ENCODE measurements at regions not wholly inside any gene's neighbourhood (a gene's known extent, or its start where the extent isn't known, plus 50 kb on each side); places are given as distances from the start of the nearest gene placed in this dataset.
"Not testable (repeated sequence)": the region's sequence is repeated elsewhere in the genome, so short reads cannot be mapped to it uniquely, and the experiment has no call there.

DNA sequence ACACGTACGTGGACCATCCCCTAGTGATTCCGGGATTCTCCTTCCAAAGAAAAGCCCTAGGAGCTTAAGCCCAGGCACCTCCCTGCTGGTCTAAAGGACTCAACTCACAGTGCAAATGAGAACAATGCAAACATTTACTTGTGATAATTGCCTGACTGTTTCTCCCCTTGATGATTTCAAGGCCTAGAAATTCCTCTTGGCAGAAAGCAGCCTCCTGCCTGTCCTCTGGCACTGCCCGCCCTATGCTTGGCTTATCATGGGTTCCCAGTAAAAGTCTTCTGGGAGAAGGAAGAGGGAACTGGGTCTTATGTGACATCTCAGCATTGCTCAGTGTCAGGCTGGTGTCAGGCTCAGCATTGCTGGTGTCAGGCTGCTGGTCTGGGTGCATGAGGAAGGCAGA is 351.8 kb downstream of the SHANK2 start (continued):
- TF ChIP-seq KAT7 (CRISPR knock-in tag; IDR thresholded peaks at IDR 0.05; ENCODE audit: borderline replicate concordance) = no peak
- no peak for TF ChIP-seq HDAC8 (tag; IDR thresholded peaks at IDR 0.05)
- TF ChIP-seq CHD4 (IDR thresholded peaks at IDR 0.05; ENCODE audit: insufficient read depth, insufficient replicate concordance, low read depth, low read length, poor library complexity, severe bottlenecking) = no peak
- no peak for TF ChIP-seq ADNP (tag; IDR thresholded peaks at IDR 0.05)
- TF ChIP-seq GTF2A2 (tag; IDR thresholded peaks at IDR 0.05) = no peak
- TF ChIP-seq NCOA4 (IDR thresholded peaks at IDR 0.05; ENCODE audit: partially characterized antibody) = no peak
- TF ChIP-seq SP2 (IDR thresholded peaks at IDR 0.05; ENCODE audit: extremely low read depth, low read depth, low read length, poor library complexity, severe bottlenecking) = no peak
- no peak for TF ChIP-seq CHD2 (IDR thresholded peaks at IDR 0.05; ENCODE audit: low read depth, low read length)
- TF ChIP-seq ZNF589 (CRISPR knock-in tag; IDR thresholded peaks at IDR 0.05; ENCODE audit: low read depth) = no peak
- no peak for TF ChIP-seq U2AF2 (optimal IDR thresholded peaks at IDR 0.05; ENCODE audit: low read depth, low read length)
- TF ChIP-seq ZNF217 (CRISPR knock-in tag; IDR thresholded peaks at IDR 0.05) = no peak
- TF ChIP-seq ZKSCAN1 (IDR thresholded peaks at IDR 0.05; ENCODE audit: low read depth, low read length) = no peak

DNA sequence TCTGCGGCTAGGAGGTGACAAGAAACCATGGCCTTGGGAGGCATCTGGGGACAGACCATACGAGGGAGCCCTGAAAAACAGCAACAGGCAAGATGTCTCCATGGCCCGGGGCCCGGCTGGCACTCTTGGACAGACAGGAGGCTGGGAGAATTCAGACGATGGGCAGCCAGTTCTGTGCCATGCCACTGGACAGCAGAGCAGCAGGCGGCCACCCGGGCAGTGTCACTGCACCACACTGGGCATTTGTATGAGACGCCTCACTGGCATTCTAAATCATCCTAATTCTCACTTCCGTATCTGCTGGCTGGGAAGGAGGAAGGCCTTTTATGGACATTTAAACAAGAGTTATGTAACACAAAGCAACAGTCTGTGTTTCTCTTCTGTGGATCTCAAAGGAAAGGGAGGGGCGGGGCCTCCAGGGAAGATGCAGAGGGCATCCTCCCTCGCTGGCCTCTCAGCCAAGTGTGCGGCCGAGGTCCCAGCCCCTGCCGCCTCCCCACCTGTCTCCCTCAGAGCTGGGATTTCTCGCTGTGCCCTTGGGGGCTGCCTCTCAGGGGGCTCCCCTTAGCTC is 350.3 kb downstream of the SHANK2 start:
- Histone ChIP-seq H3K36me3 (ENCODE audit: control insufficient read depth, insufficient read depth, low read length) (no peaks in the 10 kb centered on the region), H3K9me3 (replicated peaks; ENCODE audit: control insufficient read depth, insufficient read depth, low read depth, low read length) (0 out of 2 replicates have a peak, but pooled peaks cover 1% of the 10 kb centered on the region), H3K9ac (ENCODE audit: insufficient read depth in 1 of 2, low read depth in 2 of 2, low read length in 2 of 2) (no peak overlapping the region), H3K4me3 (no peak overlapping the region), H3K27ac (ENCODE audit: extremely low read depth, low read depth, low read length) (no peak overlapping the region), H3K79me2 (ENCODE audit: control insufficient read depth, insufficient read depth, low read length) (no peaks in the 10 kb centered on the region), H3K4me2 (ENCODE audit: insufficient read depth, low read length) (no peak overlapping the region), H3K27me3 (ENCODE audit: control insufficient read depth in 2 of 2, insufficient read depth in 2 of 2, low read length in 2 of 2) (peaks cover 0 to 16% of the 10 kb centered on the region in 2 experiments; a peak in 4 of 5 replicates), H4K20me1 (replicated peaks; ENCODE audit: control insufficient read depth, insufficient read depth, low read length) (no peaks in the 10 kb centered on the region), H3K4me1 (replicated peaks in 1 of 2; ENCODE audit: control insufficient read depth in 2 of 2, insufficient read depth in 2 of 2, low read length in 2 of 2) (no peaks in the 10 kb centered on the region), H2AFZ (ENCODE audit: low read depth, low read length) (no peak overlapping the region), H3K9me1 (ENCODE audit: control insufficient read depth, insufficient read depth, low read length) (no peaks in the 10 kb centered on the region)
- ATAC-seq = no peak
- POLR2A ChIA-PET = no interaction called here
- no peak for DNase-seq (ENCODE audit: extremely low read depth in 1 of 4, low spot score in 3 of 4)
- in situ Hi-C loops (cut with MboI) = no loop called here
- WGBS (ENCODE audit: insufficient coverage, low coverage, missing lambda C conversion rate) = under 1% methylated on average over 15 of the region's 15 CpGs
- CTCF ChIA-PET (ENCODE audit: low intra/inter-chr PET ratio) = no interaction called here
- intact Hi-C loops (cut with micrococcal nuclease) = no loop called here
- no TSS peak for BruUV-seq (replicated peaks)
- FAIRE-seq = no peak
- no peak for TF ChIP-seq KLF6 (CRISPR knock-in tag; IDR thresholded peaks at IDR 0.05; ENCODE audit: borderline replicate concordance)
- peak in 1 of 2 experiments; percentile 84; a peak in 2 of 4 replicates for TF ChIP-seq SRF (CRISPR knock-in tag; IDR thresholded peaks at IDR 0.05)

DNA sequence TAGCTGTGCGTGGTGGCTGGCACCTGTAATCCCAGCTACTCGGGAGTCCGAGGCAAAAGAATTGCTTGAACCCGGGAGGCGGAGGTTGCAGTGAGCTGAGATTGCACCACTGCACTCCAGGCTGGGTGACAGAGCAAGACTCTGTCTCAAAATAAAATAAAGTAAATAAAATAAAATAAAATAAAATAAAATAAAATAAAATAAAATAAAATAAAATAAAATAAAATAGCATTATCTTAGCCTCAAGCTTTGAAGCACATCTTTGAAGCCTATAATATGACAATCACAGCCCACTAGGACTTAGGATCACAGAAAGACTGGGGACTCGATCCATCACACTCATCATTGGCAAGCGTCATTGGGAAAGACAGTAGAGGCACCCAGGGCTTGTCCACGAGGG is 349.1 kb downstream of the SHANK2 start:
- H3K79me2 ChIP-seq (ENCODE audit: control insufficient read depth, insufficient read depth, low read length); DNase-seq (ENCODE audit: extremely low read depth in 1 of 4, low spot score in 3 of 4); BruUV-seq (replicated peaks); H3K9me3 ChIP-seq (replicated peaks; ENCODE audit: control insufficient read depth, insufficient read depth, low read depth, low read length); H3K4me3 ChIP-seq; CTCF ChIA-PET (ENCODE audit: low intra/inter-chr PET ratio); H4K20me1 ChIP-seq (replicated peaks; ENCODE audit: control insufficient read depth, insufficient read depth, low read length); H3K4me1 ChIP-seq (replicated peaks in 1 of 2; ENCODE audit: control insufficient read depth in 2 of 2, insufficient read depth in 2 of 2, low read length in 2 of 2); H3K9me1 ChIP-seq (ENCODE audit: control insufficient read depth, insufficient read depth, low read length); intact Hi-C loops (cut with micrococcal nuclease); in situ Hi-C loops (cut with MboI); ATAC-seq; H3K4me2 ChIP-seq (ENCODE audit: insufficient read depth, low read length); FAIRE-seq; H3K36me3 ChIP-seq (ENCODE audit: control insufficient read depth, insufficient read depth, low read length); H3K27ac ChIP-seq (ENCODE audit: extremely low read depth, low read depth, low read length); H3K9ac ChIP-seq (ENCODE audit: insufficient read depth in 1 of 2, low read depth in 2 of 2, low read length in 2 of 2); H2AFZ ChIP-seq (ENCODE audit: low read depth, low read length): not testable (repeated sequence)
- under 1% methylated on average over 8 of the region's 8 CpGs for WGBS (ENCODE audit: insufficient coverage, low coverage, missing lambda C conversion rate)
- H3K27me3 ChIP-seq (ENCODE audit: control insufficient read depth in 2 of 2, insufficient read depth in 2 of 2, low read length in 2 of 2) = peaks cover 0 to 19% of the 10 kb centered on the region in 2 experiments; a peak in 4 of 5 replicates
- POLR2A ChIA-PET = interaction anchor here (0.6 kb wide), 1 partner anchor 11 kb away, joined by 3 read pairs; no protein-coding TSS in a partner anchor

All from K562 (cell line).